ENCODE measurements at regions not wholly inside any gene's neighbourhood (a gene's known extent, or its start where the extent isn't known, plus 50 kb on each side); places are given as distances from the start of the nearest gene placed in this dataset.

DNA sequence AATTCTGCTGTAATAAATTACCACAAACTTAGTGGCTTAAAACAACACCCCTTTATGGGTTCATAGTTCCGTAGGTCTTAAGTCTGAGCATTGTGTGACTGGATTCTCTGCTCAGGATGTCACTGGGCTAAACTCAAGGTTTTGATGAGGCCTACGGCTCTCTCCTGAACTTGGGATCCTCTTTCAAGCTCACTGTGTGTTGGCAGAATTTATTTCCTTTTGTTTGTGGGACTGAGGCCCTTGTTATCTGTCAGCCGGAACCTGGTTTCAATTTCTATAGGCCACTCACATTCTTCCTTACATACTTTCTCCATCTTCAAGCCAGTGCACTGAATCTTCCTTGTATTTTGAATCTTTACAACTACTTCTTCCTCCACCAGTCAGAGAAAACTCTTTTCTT is 290.2 kb downstream of the AKAIN1 start:
- TF ChIP-seq POLR2A (IDR thresholded peaks at IDR 0.05; ENCODE audit: low read length) (no peak), GATA1 (IDR thresholded peaks at IDR 0.05; ENCODE audit: low read depth, low read length) (no peak)

Data from erythroblast (primary cell).